ENCODE measurements at regions not wholly inside any gene's neighbourhood (a gene's known extent, or its start where the extent isn't known, plus 50 kb on each side); places are given as distances from the start of the nearest gene placed in this dataset.
"Not testable (repeated sequence)": the region's sequence is repeated elsewhere in the genome, so short reads cannot be mapped to it uniquely, and the experiment has no call there.

DNA sequence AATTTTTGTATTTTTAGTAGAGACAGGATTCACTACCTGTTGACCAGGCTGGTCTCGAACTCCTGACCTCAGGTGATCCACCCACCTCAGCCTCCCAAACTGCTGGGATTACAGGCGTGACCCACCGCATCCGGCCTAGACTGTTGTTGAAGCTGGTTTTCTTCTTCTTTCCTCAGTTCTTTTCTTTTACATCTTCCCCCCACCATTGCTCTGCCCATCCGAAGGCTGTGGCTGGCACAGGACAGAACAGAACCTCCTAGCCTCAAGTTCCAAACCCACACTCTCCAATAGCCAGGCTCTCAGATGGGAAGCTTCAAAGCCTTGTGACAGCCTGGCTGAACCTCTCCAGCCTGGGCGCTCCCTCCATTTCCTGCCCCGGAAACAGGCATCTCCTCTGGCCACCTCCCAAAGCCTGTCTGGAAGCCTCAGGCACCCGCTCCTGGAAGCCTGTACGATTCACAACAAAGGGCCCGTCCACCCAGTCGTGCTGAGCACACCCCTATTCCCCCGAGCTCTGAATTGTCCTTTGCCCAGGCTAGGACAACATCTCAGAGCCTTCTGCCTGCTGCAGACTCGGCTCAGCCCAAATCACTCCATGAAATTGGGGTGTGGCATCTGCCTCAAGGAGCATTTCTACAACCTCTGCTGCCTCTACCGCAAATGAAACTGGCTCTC is 138.1 kb upstream of the C1QTNF3 start:
- not testable (repeated sequence) for H3K79me2 ChIP-seq (ENCODE audit: insufficient read depth, low read length); H4K20me1 ChIP-seq (ENCODE audit: insufficient read depth, low read length); H3K9me2 ChIP-seq (ENCODE audit: low read depth, low read length); H3K9me3 ChIP-seq (ENCODE audit: low read length); H3K27me3 ChIP-seq (ENCODE audit: insufficient read depth, low read length); H3K4me1 ChIP-seq (ENCODE audit: insufficient read depth, low read length, severe bottlenecking); H3F3A ChIP-seq (ENCODE audit: insufficient read depth, low read length); H3K4me3 ChIP-seq (ENCODE audit: low read depth, low read length, poor library complexity, severe bottlenecking); H2AFZ ChIP-seq (ENCODE audit: low read length); H3K9ac ChIP-seq (ENCODE audit: low read length); H3K4me2 ChIP-seq (ENCODE audit: low read length); H3K36me3 ChIP-seq (ENCODE audit: insufficient read depth, low read length); H3K27ac ChIP-seq (ENCODE audit: low read depth, low read length, poor library complexity, severe bottlenecking)

- not testable (repeated sequence) for H3K4me2 ChIP-seq (ENCODE audit: low read length); H3K27me3 ChIP-seq (ENCODE audit: insufficient read depth, low read length); H3K4me1 ChIP-seq (ENCODE audit: insufficient read depth, low read length, severe bottlenecking); H3F3A ChIP-seq (ENCODE audit: insufficient read depth, low read length); H3K79me2 ChIP-seq (ENCODE audit: insufficient read depth, low read length); H3K9me3 ChIP-seq (ENCODE audit: low read length); H2AFZ ChIP-seq (ENCODE audit: low read length); H4K20me1 ChIP-seq (ENCODE audit: insufficient read depth, low read length); H3K36me3 ChIP-seq (ENCODE audit: insufficient read depth, low read length); H3K4me3 ChIP-seq (ENCODE audit: low read depth, low read length, poor library complexity, severe bottlenecking); H3K9ac ChIP-seq (ENCODE audit: low read length); H3K27ac ChIP-seq (ENCODE audit: low read depth, low read length, poor library complexity, severe bottlenecking); H3K9me2 ChIP-seq (ENCODE audit: low read depth, low read length)
Observed at GRCh38 chr5:34185005-34185404, 142.0 kb upstream of the C1QTNF3 start.

- H3K9me2 ChIP-seq (ENCODE audit: low read depth, low read length); H3K27ac ChIP-seq (ENCODE audit: low read depth, low read length, poor library complexity, severe bottlenecking); H3K27me3 ChIP-seq (ENCODE audit: insufficient read depth, low read length); H4K20me1 ChIP-seq (ENCODE audit: insufficient read depth, low read length); H3F3A ChIP-seq (ENCODE audit: insufficient read depth, low read length); H2AFZ ChIP-seq (ENCODE audit: low read length); H3K9me3 ChIP-seq (ENCODE audit: low read length); H3K4me2 ChIP-seq (ENCODE audit: low read length); H3K9ac ChIP-seq (ENCODE audit: low read length); H3K4me3 ChIP-seq (ENCODE audit: low read depth, low read length, poor library complexity, severe bottlenecking); H3K4me1 ChIP-seq (ENCODE audit: insufficient read depth, low read length, severe bottlenecking); H3K79me2 ChIP-seq (ENCODE audit: insufficient read depth, low read length): not testable (repeated sequence)
- peaks cover 10% of the 10 kb centered on the region for H3K36me3 ChIP-seq (ENCODE audit: insufficient read depth, low read length)
Observed at GRCh38 chr5:34185572-34185971, 142.6 kb upstream of the C1QTNF3 start.

GRCh38 chr5:34186108-34186507 is 143.1 kb upstream of the C1QTNF3 start:
- not testable (repeated sequence) for H3K4me1 ChIP-seq (ENCODE audit: insufficient read depth, low read length, severe bottlenecking); H3F3A ChIP-seq (ENCODE audit: insufficient read depth, low read length); H3K9me2 ChIP-seq (ENCODE audit: low read depth, low read length); H3K4me2 ChIP-seq (ENCODE audit: low read length); H3K27me3 ChIP-seq (ENCODE audit: insufficient read depth, low read length); H2AFZ ChIP-seq (ENCODE audit: low read length); H4K20me1 ChIP-seq (ENCODE audit: insufficient read depth, low read length); H3K4me3 ChIP-seq (ENCODE audit: low read depth, low read length, poor library complexity, severe bottlenecking); H3K9me3 ChIP-seq (ENCODE audit: low read length); H3K9ac ChIP-seq (ENCODE audit: low read length); H3K79me2 ChIP-seq (ENCODE audit: insufficient read depth, low read length); H3K27ac ChIP-seq (ENCODE audit: low read depth, low read length, poor library complexity, severe bottlenecking)
- peaks cover 10% of the 10 kb centered on the region for H3K36me3 ChIP-seq (ENCODE audit: insufficient read depth, low read length)

DNA sequence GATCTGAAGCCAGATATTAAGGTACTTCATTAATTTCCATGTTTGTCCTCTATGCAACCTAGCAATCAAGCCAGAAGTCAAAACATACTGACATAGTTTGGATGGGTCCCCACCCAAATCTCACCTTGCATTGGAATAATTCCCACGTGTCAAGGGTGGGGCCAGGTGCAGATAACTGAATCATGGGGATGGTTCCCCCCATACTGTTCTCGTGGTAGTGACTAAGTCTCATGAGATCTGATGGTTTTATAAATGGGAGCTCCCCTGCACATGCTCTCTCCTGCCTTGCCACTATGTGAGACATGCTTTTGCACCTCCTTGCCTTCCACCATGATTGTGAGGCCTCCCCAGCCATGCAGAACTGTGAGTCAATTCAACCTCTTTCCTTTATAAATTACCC is 143.9 kb upstream of the C1QTNF3 start:
- not testable (repeated sequence) for H2AFZ ChIP-seq (ENCODE audit: low read length); H3K27ac ChIP-seq (ENCODE audit: low read depth, low read length, poor library complexity, severe bottlenecking); H3K4me2 ChIP-seq (ENCODE audit: low read length); H4K20me1 ChIP-seq (ENCODE audit: insufficient read depth, low read length); H3K4me1 ChIP-seq (ENCODE audit: insufficient read depth, low read length, severe bottlenecking); H3F3A ChIP-seq (ENCODE audit: insufficient read depth, low read length); H3K9me2 ChIP-seq (ENCODE audit: low read depth, low read length); H3K9ac ChIP-seq (ENCODE audit: low read length); H3K27me3 ChIP-seq (ENCODE audit: insufficient read depth, low read length); H3K9me3 ChIP-seq (ENCODE audit: low read length); H3K79me2 ChIP-seq (ENCODE audit: insufficient read depth, low read length); H3K4me3 ChIP-seq (ENCODE audit: low read depth, low read length, poor library complexity, severe bottlenecking); H3K36me3 ChIP-seq (ENCODE audit: insufficient read depth, low read length)

- not testable (repeated sequence) for H3K9me3 ChIP-seq (ENCODE audit: low read length); H3K79me2 ChIP-seq (ENCODE audit: insufficient read depth, low read length); H3K27me3 ChIP-seq (ENCODE audit: insufficient read depth, low read length); H3K4me3 ChIP-seq (ENCODE audit: low read depth, low read length, poor library complexity, severe bottlenecking); H4K20me1 ChIP-seq (ENCODE audit: insufficient read depth, low read length); H3K4me1 ChIP-seq (ENCODE audit: insufficient read depth, low read length, severe bottlenecking); H3K4me2 ChIP-seq (ENCODE audit: low read length); H2AFZ ChIP-seq (ENCODE audit: low read length); H3F3A ChIP-seq (ENCODE audit: insufficient read depth, low read length); H3K9me2 ChIP-seq (ENCODE audit: low read depth, low read length); H3K27ac ChIP-seq (ENCODE audit: low read depth, low read length, poor library complexity, severe bottlenecking); H3K9ac ChIP-seq (ENCODE audit: low read length); H3K36me3 ChIP-seq (ENCODE audit: insufficient read depth, low read length)
Observed at GRCh38 chr5:34187441-34187840, 144.4 kb upstream of the C1QTNF3 start.

Measured in OCI-LY1 (cell line).